ENCODE measurements at regions not wholly inside any gene's neighbourhood (a gene's known extent, or its start where the extent isn't known, plus 50 kb on each side); places are given as distances from the start of the nearest gene placed in this dataset.

- Histone ChIP-seq H3F3A (ENCODE audit: insufficient read depth) (no peaks in the 10 kb centered on the region), H2AFZ (no peak overlapping the region), H3K79me2 (ENCODE audit: insufficient read depth) (no peaks in the 10 kb centered on the region), H3K4me2 (ENCODE audit: unreplicated experiment) (no peak overlapping the region), H3K4me3 (no peak overlapping the region), H3K9me2 (ENCODE audit: insufficient read depth) (no peaks in the 10 kb centered on the region), H4K20me1 (ENCODE audit: insufficient read depth) (no peaks in the 10 kb centered on the region), H3K27ac (no peak overlapping the region), H3K9me3 (ENCODE audit: low read depth) (no peaks in the 10 kb centered on the region), H3K36me3 (ENCODE audit: low read depth) (no peaks in the 10 kb centered on the region; the same call in 1 of the 2 replicates), H3K4me1 (ENCODE audit: insufficient read depth) (no peaks in the 10 kb centered on the region), H3K27me3 (replicated peaks; ENCODE audit: insufficient read depth) (no peaks in the 10 kb centered on the region), H3K9ac (no peak overlapping the region)
- 52 to 53% methylated on average over 3 of the region's 3 CpGs for WGBS, 2 experiments (ENCODE audit: low coverage in 1 of 2, low lambda C conversion rate in 2 of 2, missing lambda C conversion rate in 2 of 2)
- TF ChIP-seq EZH2 (IDR thresholded peaks at IDR 0.05; ENCODE audit: insufficient read depth, poor library complexity, severe bottlenecking) (no peak), EZH2phosphoT487 (IDR thresholded peaks at IDR 0.05; ENCODE audit: insufficient read depth, low read depth) (no peak)
- in situ Hi-C loops (cut with MboI): no loop called here
- DNase-seq: no peak
Measured at GRCh38 chr2:198928026-198928425, 529.7 kb downstream of the SATB2 start.

- no peak overlapping the region for H2AFZ ChIP-seq
- H3K4me2 ChIP-seq (ENCODE audit: unreplicated experiment): no peak overlapping the region
- no peaks in the 10 kb centered on the region for H3K4me1 ChIP-seq (ENCODE audit: insufficient read depth)
- in situ Hi-C loops (cut with MboI): no loop called here
- no peak for DNase-seq
- H3K79me2 ChIP-seq (ENCODE audit: insufficient read depth): no peaks in the 10 kb centered on the region
- no peaks in the 10 kb centered on the region for H3K36me3 ChIP-seq (ENCODE audit: low read depth)
- H3F3A ChIP-seq (ENCODE audit: insufficient read depth): no peaks in the 10 kb centered on the region
- TF ChIP-seq EZH2 (IDR thresholded peaks at IDR 0.05; ENCODE audit: insufficient read depth, poor library complexity, severe bottlenecking): no peak
- TF ChIP-seq EZH2phosphoT487 (IDR thresholded peaks at IDR 0.05; ENCODE audit: insufficient read depth, low read depth): no peak
- H3K9me2 ChIP-seq (ENCODE audit: insufficient read depth): no peaks in the 10 kb centered on the region
- no peak overlapping the region for H3K9ac ChIP-seq
- H4K20me1 ChIP-seq (ENCODE audit: insufficient read depth): no peaks in the 10 kb centered on the region
- no peaks in the 10 kb centered on the region for H3K9me3 ChIP-seq (ENCODE audit: low read depth)
- no peak overlapping the region for H3K4me3 ChIP-seq
- 56 to 68% methylated on average over 3 of the region's 3 CpGs for WGBS, 2 experiments (ENCODE audit: low coverage in 1 of 2, low lambda C conversion rate in 2 of 2, missing lambda C conversion rate in 2 of 2)
- no peaks in the 10 kb centered on the region for H3K27me3 ChIP-seq (replicated peaks; ENCODE audit: insufficient read depth)
- H3K27ac ChIP-seq: no peak overlapping the region
Measured at GRCh38 chr2:198917926-198918720, 539.6 kb downstream of the SATB2 start.

GRCh38 chr2:198917275-198917674, 540.5 kb downstream of the SATB2 start:
- no peaks in the 10 kb centered on the region for H3K36me3 ChIP-seq (ENCODE audit: low read depth)
- no peaks in the 10 kb centered on the region for H3K4me1 ChIP-seq (ENCODE audit: insufficient read depth)
- TF ChIP-seq EZH2phosphoT487 (IDR thresholded peaks at IDR 0.05; ENCODE audit: insufficient read depth, low read depth) (no peak), EZH2 (IDR thresholded peaks at IDR 0.05; ENCODE audit: insufficient read depth, poor library complexity, severe bottlenecking) (no peak)
- H3F3A ChIP-seq (ENCODE audit: insufficient read depth): no peaks in the 10 kb centered on the region
- WGBS, 2 experiments (ENCODE audit: low coverage in 1 of 2, low lambda C conversion rate in 2 of 2, missing lambda C conversion rate in 2 of 2): 46 to 47% methylated on average over 2 of the region's 2 CpGs
- no peaks in the 10 kb centered on the region for H3K9me3 ChIP-seq (ENCODE audit: low read depth)
- DNase-seq: no peak
- H3K79me2 ChIP-seq (ENCODE audit: insufficient read depth): no peaks in the 10 kb centered on the region
- in situ Hi-C loops (cut with MboI): no loop called here
- H3K27me3 ChIP-seq (replicated peaks; ENCODE audit: insufficient read depth): no peaks in the 10 kb centered on the region
- H3K4me2 ChIP-seq (ENCODE audit: unreplicated experiment): no peak overlapping the region
- no peak overlapping the region for H2AFZ ChIP-seq
- no peaks in the 10 kb centered on the region for H4K20me1 ChIP-seq (ENCODE audit: insufficient read depth)
- no peak overlapping the region for H3K9ac ChIP-seq
- H3K4me3 ChIP-seq: no peak overlapping the region
- H3K27ac ChIP-seq: no peak overlapping the region
- H3K9me2 ChIP-seq (ENCODE audit: insufficient read depth): no peaks in the 10 kb centered on the region

GRCh38 chr2:198916548-198917080, 541.1 kb downstream of the SATB2 start:
- 26 to 30% methylated on average over 6 of the region's 6 CpGs for WGBS, 2 experiments (ENCODE audit: low coverage in 1 of 2, low lambda C conversion rate in 2 of 2, missing lambda C conversion rate in 2 of 2)
- Histone ChIP-seq H3F3A (ENCODE audit: insufficient read depth) (no peaks in the 10 kb centered on the region), H3K4me1 (ENCODE audit: insufficient read depth) (no peaks in the 10 kb centered on the region), H3K9me2 (ENCODE audit: insufficient read depth) (no peaks in the 10 kb centered on the region), H3K9ac (no peak overlapping the region), H3K9me3 (ENCODE audit: low read depth) (no peaks in the 10 kb centered on the region), H3K4me2 (ENCODE audit: unreplicated experiment) (no peak overlapping the region), H3K27me3 (replicated peaks; ENCODE audit: insufficient read depth) (no peaks in the 10 kb centered on the region), H3K36me3 (ENCODE audit: low read depth) (no peaks in the 10 kb centered on the region), H2AFZ (no peak overlapping the region), H4K20me1 (ENCODE audit: insufficient read depth) (no peaks in the 10 kb centered on the region), H3K79me2 (ENCODE audit: insufficient read depth) (no peaks in the 10 kb centered on the region), H3K27ac (no peak overlapping the region), H3K4me3 (no peak overlapping the region)
- no peak for DNase-seq
- in situ Hi-C loops (cut with MboI): no loop called here
- TF ChIP-seq EZH2phosphoT487 (IDR thresholded peaks at IDR 0.05; ENCODE audit: insufficient read depth, low read depth) (no peak), EZH2 (IDR thresholded peaks at IDR 0.05; ENCODE audit: insufficient read depth, poor library complexity, severe bottlenecking) (no peak)
